Loucy (cell line): ENCODE measurements at regions not wholly inside any gene's neighbourhood (a gene's known extent, or its start where the extent isn't known, plus 50 kb on each side); places are given as distances from the start of the nearest gene placed in this dataset.
A peak's percentile ranks its signal among the peaks of the same experiment; 100 is the strongest.

Experiments used
- H2AFZ ChIP-seq: fragments of 200-600 bp; sonication (generic); 2 replicates; pipeline ENCODE4 v1.6.0; 2016; ENCODE audit warnings: antibody characterized with exemption, mild to moderate bottlenecking, low read length, moderate library complexity
- H3F3A ChIP-seq: fragments of 200-600 bp; 2 replicates; pipeline ENCODE4 v1.6.0; 2016; ENCODE audit warnings: antibody characterized with exemption, low read depth, mild to moderate bottlenecking
- H3K27me3 ChIP-seq: fragments of 200-600 bp; sonication (generic); 2 replicates; pipeline ENCODE4 v1.6.1; 2014; ENCODE audit warnings: low read length, mild to moderate bottlenecking; ENCODE audit not compliant: insufficient read depth, poor library complexity, severe bottlenecking
- H3K36me3 ChIP-seq: fragments of 200-600 bp; sonication (generic); 2 replicates; pipeline ENCODE4 v1.6.1; 2016; ENCODE audit warnings: low read length; ENCODE audit not compliant: insufficient read depth
- H3K4me1 ChIP-seq: fragments of 200-600 bp; sonication (generic); 2 replicates; pipeline ENCODE4 v1.5.1; 2014; ENCODE audit warnings: low read length, mild to moderate bottlenecking; ENCODE audit not compliant: insufficient read depth, poor library complexity, severe bottlenecking
- H3K4me2 ChIP-seq: fragments of 200-600 bp; sonication (generic); 2 replicates; pipeline ENCODE4 v1.6.0; 2014; ENCODE audit warnings: antibody characterized with exemption, low read length, low read depth, mild to moderate bottlenecking; ENCODE audit not compliant: poor library complexity, severe bottlenecking
- H3K4me3 ChIP-seq: fragments of 200-600 bp; sonication (generic); 2 replicates; pipeline ENCODE4 v1.5.1; 2014; ENCODE audit warnings: low read length, mild to moderate bottlenecking, mixed read lengths; ENCODE audit not compliant: poor library complexity, severe bottlenecking
- H3K79me2 ChIP-seq: fragments of 200-600 bp; sonication (generic); 2 replicates; pipeline ENCODE4 v1.6.1; 2014; ENCODE audit warnings: low read length; ENCODE audit not compliant: insufficient read depth
- H3K9ac ChIP-seq: fragments of 200-600 bp; sonication (generic); 2 replicates; pipeline ENCODE4 v1.6.0; 2014; ENCODE audit warnings: mild to moderate bottlenecking, low read depth, low read length, moderate library complexity; ENCODE audit not compliant: poor library complexity, severe bottlenecking
- H3K9me2 ChIP-seq: fragments of 200-600 bp; sonication (generic); replicated peaks from 2 replicates; pipeline ENCODE4 v1.6.1; 2016; ENCODE audit warnings: low read depth, low read length, mixed read lengths
- H3K9me3 ChIP-seq: fragments of 200-600 bp; sonication (generic); 2 replicates; pipeline ENCODE4 v1.6.1; 2014; ENCODE audit warnings: mild to moderate bottlenecking, antibody characterized with exemption, low read length, low read depth; ENCODE audit not compliant: insufficient read depth
- H4K20me1 ChIP-seq: fragments of 200-600 bp; sonication (generic); 2 replicates; pipeline ENCODE4 v1.6.0; 2014; ENCODE audit warnings: antibody characterized with exemption, low read length, mild to moderate bottlenecking; ENCODE audit not compliant: insufficient read depth, poor library complexity, severe bottlenecking
- EZH2phosphoT487 ChIP-seq: fragments of 200-600 bp; IDR thresholded peaks from 2 replicates; pipeline ENCODE4 v1.6.1; 2018; ENCODE audit warnings: antibody characterized with exemption, mild to moderate bottlenecking, moderate library complexity, borderline replicate concordance
- TF ChIP-seq, protein P1 (sequence below): fragments of 200-600 bp; sonication (generic); conservative IDR thresholded peaks from 2 replicates; pipeline ENCODE4 v1.5.1; 2014; ENCODE audit warnings: mild to moderate bottlenecking, antibody characterized with exemption, low read length

DNA sequence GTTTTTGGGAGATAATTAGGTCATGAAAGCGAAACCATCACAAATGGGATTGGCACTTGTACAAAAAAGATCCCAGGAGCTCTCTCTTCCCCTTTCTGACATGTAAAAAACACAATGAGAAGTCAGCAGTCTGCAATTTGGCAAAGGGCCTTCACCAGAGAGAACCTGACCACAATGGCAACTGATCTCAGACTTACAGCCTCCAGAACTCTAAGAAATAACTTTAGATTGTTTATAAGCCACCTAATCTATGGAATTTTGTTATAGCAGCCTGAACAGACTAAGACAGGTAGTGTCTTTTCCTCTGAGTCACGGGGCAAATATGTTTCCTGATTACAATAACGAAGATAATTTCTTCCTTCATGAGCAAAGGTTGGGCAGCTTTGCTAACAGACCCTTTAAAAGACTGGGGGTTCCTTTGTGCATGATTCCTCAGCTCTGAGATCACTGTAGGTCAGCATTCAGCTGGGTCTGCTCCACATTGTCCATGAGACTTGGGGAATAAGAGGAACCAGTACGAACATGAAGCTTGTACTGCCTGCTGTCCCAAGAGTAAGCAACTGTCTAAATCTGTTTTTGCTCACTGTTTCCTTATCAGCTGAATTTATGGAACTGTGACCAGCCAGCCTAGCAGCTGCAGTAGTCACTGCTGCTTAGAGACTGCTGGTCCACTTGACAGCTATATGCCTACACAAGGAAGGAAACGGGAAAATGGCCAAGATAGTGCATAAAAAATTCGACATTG is 191.6 kb downstream of the ANAPC10 start:
- Histone ChIP-seq H3K9me3 (no peaks in the 10 kb centered on the region), H3K27me3 (no peaks in the 10 kb centered on the region), H3K9me2 (no peaks in the 10 kb centered on the region), H3F3A (no peaks in the 10 kb centered on the region), H4K20me1 (no peaks in the 10 kb centered on the region), H3K4me2 (no peak overlapping the region), H3K36me3 (no peaks in the 10 kb centered on the region), H3K4me1 (peaks cover 37% of the 10 kb centered on the region), H2AFZ (peak overlapping the region; percentile 17; the same call in 1 of the 2 replicates), H3K9ac (no peak overlapping the region), H3K4me3 (no peak overlapping the region), H3K79me2 (no peaks in the 10 kb centered on the region)
- TF ChIP-seq, protein P1, sequence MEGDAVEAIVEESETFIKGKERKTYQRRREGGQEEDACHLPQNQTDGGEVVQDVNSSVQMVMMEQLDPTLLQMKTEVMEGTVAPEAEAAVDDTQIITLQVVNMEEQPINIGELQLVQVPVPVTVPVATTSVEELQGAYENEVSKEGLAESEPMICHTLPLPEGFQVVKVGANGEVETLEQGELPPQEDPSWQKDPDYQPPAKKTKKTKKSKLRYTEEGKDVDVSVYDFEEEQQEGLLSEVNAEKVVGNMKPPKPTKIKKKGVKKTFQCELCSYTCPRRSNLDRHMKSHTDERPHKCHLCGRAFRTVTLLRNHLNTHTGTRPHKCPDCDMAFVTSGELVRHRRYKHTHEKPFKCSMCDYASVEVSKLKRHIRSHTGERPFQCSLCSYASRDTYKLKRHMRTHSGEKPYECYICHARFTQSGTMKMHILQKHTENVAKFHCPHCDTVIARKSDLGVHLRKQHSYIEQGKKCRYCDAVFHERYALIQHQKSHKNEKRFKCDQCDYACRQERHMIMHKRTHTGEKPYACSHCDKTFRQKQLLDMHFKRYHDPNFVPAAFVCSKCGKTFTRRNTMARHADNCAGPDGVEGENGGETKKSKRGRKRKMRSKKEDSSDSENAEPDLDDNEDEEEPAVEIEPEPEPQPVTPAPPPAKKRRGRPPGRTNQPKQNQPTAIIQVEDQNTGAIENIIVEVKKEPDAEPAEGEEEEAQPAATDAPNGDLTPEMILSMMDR, result no peak
- no peak for TF ChIP-seq EZH2phosphoT487

- Histone ChIP-seq H3K4me1 (peaks cover 11% of the 10 kb centered on the region), H3K27me3 (no peaks in the 10 kb centered on the region), H3K79me2 (no peaks in the 10 kb centered on the region), H4K20me1 (no peaks in the 10 kb centered on the region), H3F3A (no peaks in the 10 kb centered on the region), H3K36me3 (no peaks in the 10 kb centered on the region), H3K9ac (no peak overlapping the region), H3K9me2 (no peaks in the 10 kb centered on the region), H3K4me2 (no peak overlapping the region), H2AFZ (no peak overlapping the region), H3K9me3 (no peaks in the 10 kb centered on the region), H3K4me3 (no peak overlapping the region)
- TF ChIP-seq, protein P1, result no peak
- no peak for TF ChIP-seq EZH2phosphoT487
Measured at GRCh38 chr4:144910723-144911122, 187.3 kb downstream of the ANAPC10 start.
